SK-N-SH treated with all-trans-retinoic acid at 6 μM for 48 hours (cell line): ENCODE measurements at regions not wholly inside any gene's neighbourhood (a gene's known extent, or its start where the extent isn't known, plus 50 kb on each side); places are given as distances from the start of the nearest gene placed in this dataset.

ENCODE experiments used
- ATAC-seq: fragments of 200-7000 bp; cut with Tn5 transposase; 3 replicates; pipeline ENCODE4 v1.9.1; 2020; ENCODE audit warnings: mild to moderate bottlenecking, moderate library complexity
- ARNTL ChIP-seq: fragments of 450-650 bp; formaldehyde crosslinking; IDR thresholded peaks from 2 replicates; pipeline ENCODE4 v1.5.0; 2020; ENCODE audit warnings: low read depth, mild to moderate bottlenecking, moderate library complexity, borderline replicate concordance
- BACH2 ChIP-seq: fragments of 250-450 bp; sonication (Bioruptor Pico); IDR thresholded peaks from 2 replicates; pipeline ENCODE4 v1.9.0; 2021; ENCODE audit warnings: mild to moderate bottlenecking, borderline replicate concordance
- CSDC2 ChIP-seq: fragments of 250-450 bp; sonication (Bioruptor Pico); IDR thresholded peaks from 2 replicates; pipeline ENCODE4 v1.5.0; 2020; ENCODE audit warnings: mild to moderate bottlenecking, moderate library complexity
- CSRNP3 ChIP-seq: fragments of 250-450 bp; sonication (Bioruptor Pico); IDR thresholded peaks from 2 replicates; pipeline ENCODE4 v1.5.1; 2021; ENCODE audit warnings: mild to moderate bottlenecking, moderate library complexity
- GLIS3 ChIP-seq: fragments of 250-450 bp; sonication (Bioruptor Pico); IDR thresholded peaks from 2 replicates; pipeline ENCODE4 v1.5.0; 2020; ENCODE audit warnings: mild to moderate bottlenecking, moderate library complexity
- ISL1 ChIP-seq: fragments of 250-450 bp; sonication (Bioruptor Pico); IDR thresholded peaks from 2 replicates; pipeline ENCODE4 v2.1.2; 2022; ENCODE audit warnings: mild to moderate bottlenecking, moderate library complexity
- OSR1 ChIP-seq: fragments of 250-450 bp; sonication (Bioruptor Pico); IDR thresholded peaks from 2 replicates; pipeline ENCODE4 v1.8.0; 2022; ENCODE audit warnings: moderate library complexity, mild to moderate bottlenecking, inconsistent platforms
- PPARA ChIP-seq: fragments of 250-450 bp; sonication (Bioruptor Pico); IDR thresholded peaks from 2 replicates; pipeline ENCODE4 v1.5.0; 2020; ENCODE audit warnings: mild to moderate bottlenecking, borderline replicate concordance
- SNAI2 ChIP-seq: fragments of 250-450 bp; sonication (Bioruptor Pico); IDR thresholded peaks from 2 replicates; pipeline ENCODE4 v1.5.0; 2020; ENCODE audit warnings: mild to moderate bottlenecking, moderate library complexity
- TCF4 ChIP-seq: fragments of 250-450 bp; sonication (Bioruptor Pico); IDR thresholded peaks from 2 replicates; pipeline ENCODE4 v1.8.0; 2021; ENCODE audit warnings: mild to moderate bottlenecking, moderate library complexity, borderline replicate concordance
- TOX ChIP-seq: fragments of 250-450 bp; sonication (Bioruptor Pico); IDR thresholded peaks from 2 replicates; pipeline ENCODE4 v1.8.0; 2021; ENCODE audit warnings: mild to moderate bottlenecking, moderate library complexity, borderline replicate concordance
- TSHZ2 ChIP-seq: fragments of 250-450 bp; sonication (Bioruptor Pico); IDR thresholded peaks from 2 replicates; pipeline ENCODE4 v1.5.0; 2020; ENCODE audit warnings: mild to moderate bottlenecking, moderate library complexity
- ZFP3 ChIP-seq: fragments of 250-450 bp; sonication (Bioruptor Pico); IDR thresholded peaks from 2 replicates; pipeline ENCODE4 v1.5.0; 2020; ENCODE audit warnings: mild to moderate bottlenecking, moderate library complexity
- ZFP30 ChIP-seq: fragments of 450-650 bp; formaldehyde crosslinking; IDR thresholded peaks from 2 replicates; pipeline ENCODE4 v1.5.0; 2022; ENCODE audit warnings: mild to moderate bottlenecking, moderate library complexity
- ZNF565 ChIP-seq: fragments of 450-650 bp; formaldehyde crosslinking; conservative IDR thresholded peaks from 2 replicates; pipeline ENCODE4 v1.5.0; 2020; ENCODE audit warnings: low read depth, mild to moderate bottlenecking, moderate library complexity
- ZNF70 ChIP-seq: fragments of 450-650 bp; formaldehyde crosslinking; IDR thresholded peaks from 2 replicates; pipeline ENCODE4 v1.5.0; 2020; ENCODE audit warnings: mild to moderate bottlenecking, moderate library complexity
- ZNF8 ChIP-seq: fragments of 450-650 bp; formaldehyde crosslinking; IDR thresholded peaks from 2 replicates; pipeline ENCODE4 v1.5.0; 2020; ENCODE audit warnings: mild to moderate bottlenecking, moderate library complexity
- TF ChIP-seq, protein P1 (sequence below): fragments of 250-450 bp; sonication (Bioruptor Pico); IDR thresholded peaks from 2 replicates; pipeline ENCODE4 v1.8.0; 2021; ENCODE audit warnings: low read depth, mild to moderate bottlenecking, moderate library complexity, borderline replicate concordance
- TF ChIP-seq, protein P2 (sequence below): fragments of 250-450 bp; sonication (Bioruptor Pico); IDR thresholded peaks from 2 replicates; pipeline ENCODE4 v1.8.0; 2020; ENCODE audit warnings: mild to moderate bottlenecking, moderate library complexity, borderline replicate concordance
- TF ChIP-seq, protein P3 (sequence below): fragments of 250-450 bp; sonication (Bioruptor Pico); IDR thresholded peaks from 2 replicates; pipeline ENCODE4 v1.5.1; 2020; ENCODE audit warnings: low read depth, mild to moderate bottlenecking, moderate library complexity

DNA sequence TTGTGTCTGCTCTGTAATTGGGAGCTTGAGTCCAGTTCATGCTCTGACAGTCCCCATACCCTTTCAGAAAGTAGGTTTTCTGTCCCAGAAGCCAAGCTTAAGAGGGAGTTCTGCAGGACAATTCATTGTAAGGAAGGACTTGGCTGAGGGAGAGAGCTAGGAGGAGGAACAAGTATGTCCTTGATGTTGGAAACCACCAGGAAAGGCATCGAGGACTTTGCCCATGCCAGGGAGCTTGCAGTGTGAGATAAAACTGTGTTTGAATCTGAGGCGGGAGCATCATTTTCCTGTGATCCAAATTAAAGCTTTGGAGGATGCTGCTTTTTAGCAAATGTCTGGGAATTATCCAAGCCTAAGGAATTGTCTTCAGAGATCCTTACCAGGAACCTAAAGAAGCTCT is 175.3 kb downstream of the EMP1 start:
- TF ChIP-seq TCF4 (CRISPR knock-in tag) (no peak), TSHZ2 (CRISPR knock-in tag) (no peak), ARNTL (no peak), GLIS3 (CRISPR knock-in tag) (no peak), CSDC2 (CRISPR knock-in tag) (no peak), BACH2 (CRISPR knock-in tag) (no peak), ZFP30 (no peak), SNAI2 (CRISPR knock-in tag) (no peak), ZFP3 (CRISPR knock-in tag) (no peak), PPARA (CRISPR knock-in tag) (no peak), TOX (CRISPR knock-in tag) (no peak), ZNF8 (CRISPR knock-in tag) (no peak), ISL1 (no peak), CSRNP3 (CRISPR knock-in tag) (no peak), ZNF565 (CRISPR knock-in tag) (no peak), ZNF70 (no peak)
- TF ChIP-seq, protein P1, sequence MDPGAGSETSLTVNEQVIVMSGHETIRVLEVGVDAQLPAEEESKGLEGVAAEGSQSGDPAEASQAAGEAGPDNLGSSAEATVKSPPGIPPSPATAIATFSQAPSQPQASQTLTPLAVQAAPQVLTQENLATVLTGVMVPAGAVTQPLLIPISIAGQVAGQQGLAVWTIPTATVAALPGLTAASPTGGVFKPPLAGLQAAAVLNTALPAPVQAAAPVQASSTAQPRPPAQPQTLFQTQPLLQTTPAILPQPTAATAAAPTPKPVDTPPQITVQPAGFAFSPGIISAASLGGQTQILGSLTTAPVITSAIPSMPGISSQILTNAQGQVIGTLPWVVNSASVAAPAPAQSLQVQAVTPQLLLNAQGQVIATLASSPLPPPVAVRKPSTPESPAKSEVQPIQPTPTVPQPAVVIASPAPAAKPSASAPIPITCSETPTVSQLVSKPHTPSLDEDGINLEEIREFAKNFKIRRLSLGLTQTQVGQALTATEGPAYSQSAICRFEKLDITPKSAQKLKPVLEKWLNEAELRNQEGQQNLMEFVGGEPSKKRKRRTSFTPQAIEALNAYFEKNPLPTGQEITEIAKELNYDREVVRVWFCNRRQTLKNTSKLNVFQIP (CRISPR knock-in tag) = no peak
- TF ChIP-seq, protein P2, sequence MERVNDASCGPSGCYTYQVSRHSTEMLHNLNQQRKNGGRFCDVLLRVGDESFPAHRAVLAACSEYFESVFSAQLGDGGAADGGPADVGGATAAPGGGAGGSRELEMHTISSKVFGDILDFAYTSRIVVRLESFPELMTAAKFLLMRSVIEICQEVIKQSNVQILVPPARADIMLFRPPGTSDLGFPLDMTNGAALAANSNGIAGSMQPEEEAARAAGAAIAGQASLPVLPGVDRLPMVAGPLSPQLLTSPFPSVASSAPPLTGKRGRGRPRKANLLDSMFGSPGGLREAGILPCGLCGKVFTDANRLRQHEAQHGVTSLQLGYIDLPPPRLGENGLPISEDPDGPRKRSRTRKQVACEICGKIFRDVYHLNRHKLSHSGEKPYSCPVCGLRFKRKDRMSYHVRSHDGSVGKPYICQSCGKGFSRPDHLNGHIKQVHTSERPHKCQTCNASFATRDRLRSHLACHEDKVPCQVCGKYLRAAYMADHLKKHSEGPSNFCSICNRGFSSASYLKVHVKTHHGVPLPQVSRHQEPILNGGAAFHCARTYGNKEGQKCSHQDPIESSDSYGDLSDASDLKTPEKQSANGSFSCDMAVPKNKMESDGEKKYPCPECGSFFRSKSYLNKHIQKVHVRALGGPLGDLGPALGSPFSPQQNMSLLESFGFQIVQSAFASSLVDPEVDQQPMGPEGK = no peak
- no peak for ATAC-seq

- ATAC-seq = no peak
- TF ChIP-seq CSDC2 (CRISPR knock-in tag) (no peak), OSR1 (CRISPR knock-in tag) (no peak), GLIS3 (CRISPR knock-in tag) (no peak), TSHZ2 (CRISPR knock-in tag) (no peak), ZNF565 (CRISPR knock-in tag) (no peak), TCF4 (CRISPR knock-in tag) (no peak)
- TF ChIP-seq, protein P3, sequence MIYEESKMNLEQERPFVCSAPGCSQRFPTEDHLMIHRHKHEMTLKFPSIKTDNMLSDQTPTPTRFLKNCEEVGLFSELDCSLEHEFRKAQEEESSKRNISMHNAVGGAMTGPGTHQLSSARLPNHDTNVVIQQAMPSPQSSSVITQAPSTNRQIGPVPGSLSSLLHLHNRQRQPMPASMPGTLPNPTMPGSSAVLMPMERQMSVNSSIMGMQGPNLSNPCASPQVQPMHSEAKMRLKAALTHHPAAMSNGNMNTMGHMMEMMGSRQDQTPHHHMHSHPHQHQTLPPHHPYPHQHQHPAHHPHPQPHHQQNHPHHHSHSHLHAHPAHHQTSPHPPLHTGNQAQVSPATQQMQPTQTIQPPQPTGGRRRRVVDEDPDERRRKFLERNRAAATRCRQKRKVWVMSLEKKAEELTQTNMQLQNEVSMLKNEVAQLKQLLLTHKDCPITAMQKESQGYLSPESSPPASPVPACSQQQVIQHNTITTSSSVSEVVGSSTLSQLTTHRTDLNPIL (CRISPR knock-in tag) = no peak
These were observed 174.8 kb downstream of the EMP1 start for GRCh38 chr12:13371367-13371766.
